Caco-2 (cell line): ENCODE measurements at regions not wholly inside any gene's neighbourhood (a gene's known extent, or its start where the extent isn't known, plus 50 kb on each side); places are given as distances from the start of the nearest gene placed in this dataset.
A peak's percentile ranks its signal among the peaks of the same experiment; 100 is the strongest.

Experiments used
- BruUV-seq: library from RNA; stranded (reverse); fragments of 400-500 nt; replicated peaks from 2 replicates; lab custom pipeline; 2021; lab: Mats Ljungman, UMichigan
- CTCF ChIA-PET: fragments of 300-600 bp; sonication (Branson Sonifier 250); formaldehyde crosslinking; loops from one replicate; lab custom pipeline; 2022; ENCODE audit warnings: antibody characterized with exemption; lab: Charles Lee
- POLR2A ChIA-PET: fragments of 300-600 bp; sonication (Branson Sonifier 250); formaldehyde crosslinking; loops from one replicate; lab custom pipeline; 2022; ENCODE audit warnings: antibody characterized with exemption; lab: Charles Lee
- DNase-seq, 2 experiments: peaks; one replicate each; pipeline versions ENCODE4 v3.0.0 to v3.0.0-alpha.2; 2020 to 2022
- H3K27me3 ChIP-seq: replicated peaks from 2 replicates; pipeline ENCODE4 v1.6.0; 2011; ENCODE audit warnings: low read length; ENCODE audit not compliant: control insufficient read depth, insufficient read depth
- H3K36me3 ChIP-seq: 2 replicates; pipeline ENCODE4 v1.5.1; 2011; ENCODE audit warnings: low read length; ENCODE audit not compliant: control insufficient read depth, insufficient read depth
- H3K4me1 ChIP-seq: fragments of 250-450 bp; sonication (Bioruptor Pico); 2 replicates; pipeline ENCODE4 v1.5.1; 2020; ENCODE audit warnings: mild to moderate bottlenecking
- H3K4me3 ChIP-seq: 2 replicates; pipeline ENCODE4 v1.5.1; 2011; ENCODE audit warnings: low read depth, mild to moderate bottlenecking, control low read depth, low read length
- H3K9me3 ChIP-seq: fragments of 250-450 bp; sonication (Bioruptor Pico); 2 replicates; pipeline ENCODE4 v1.5.1; 2020; ENCODE audit warnings: mild to moderate bottlenecking, moderate library complexity
- H3K27ac Mint-ChIP-seq: one replicate; pipeline ENCODE4 v1.8.0; 2022; ENCODE audit warnings: mixed read lengths; ENCODE audit not compliant: unreplicated experiment
- H3K27me3 Mint-ChIP-seq: one replicate; pipeline ENCODE4 v1.8.0; 2022; ENCODE audit warnings: mixed read lengths; ENCODE audit not compliant: insufficient read depth, unreplicated experiment
- H3K36me3 Mint-ChIP-seq: one replicate; pipeline ENCODE4 v1.8.0; 2022; ENCODE audit warnings: mild to moderate bottlenecking, mixed read lengths; ENCODE audit not compliant: insufficient read depth, unreplicated experiment
- H3K4me1 Mint-ChIP-seq: one replicate; pipeline ENCODE4 v1.8.0; 2022; ENCODE audit warnings: low read depth, mixed read lengths; ENCODE audit not compliant: unreplicated experiment
- H3K4me3 Mint-ChIP-seq: one replicate; pipeline ENCODE4 v1.8.0; 2022; ENCODE audit warnings: mild to moderate bottlenecking, moderate library complexity, mixed read lengths; ENCODE audit not compliant: unreplicated experiment
- H3K9me3 Mint-ChIP-seq: one replicate; pipeline ENCODE4 v1.8.0; 2022; ENCODE audit warnings: mixed read lengths; ENCODE audit not compliant: unreplicated experiment
- CTCF ChIP-seq, 2 experiments: fragments of 200-600 bp in 1 of 2; IDR thresholded peaks; 1 replicate in 1 of 2; 2 replicates in 1 of 2; pipeline versions ENCODE4 v1.5.1 to v1.8.0; 2011 to 2022; ENCODE audit warnings: antibody characterized with exemption in 1 of 2, control low read depth in 1 of 2, inconsistent platforms in 1 of 2, low read depth in 1 of 2, low read length in 1 of 2, mild to moderate bottlenecking in 1 of 2, moderate library complexity in 1 of 2; ENCODE audit not compliant: insufficient read depth in 1 of 2, severe bottlenecking in 1 of 2, unreplicated experiment in 1 of 2
- intact Hi-C: fragments of 100-400 bp; cut with micrococcal nuclease; formaldehyde crosslinking; loops from one replicate; pipeline ENCODE4 v1.10.0; 2022; ENCODE audit not compliant: unreplicated experiment

DNA sequence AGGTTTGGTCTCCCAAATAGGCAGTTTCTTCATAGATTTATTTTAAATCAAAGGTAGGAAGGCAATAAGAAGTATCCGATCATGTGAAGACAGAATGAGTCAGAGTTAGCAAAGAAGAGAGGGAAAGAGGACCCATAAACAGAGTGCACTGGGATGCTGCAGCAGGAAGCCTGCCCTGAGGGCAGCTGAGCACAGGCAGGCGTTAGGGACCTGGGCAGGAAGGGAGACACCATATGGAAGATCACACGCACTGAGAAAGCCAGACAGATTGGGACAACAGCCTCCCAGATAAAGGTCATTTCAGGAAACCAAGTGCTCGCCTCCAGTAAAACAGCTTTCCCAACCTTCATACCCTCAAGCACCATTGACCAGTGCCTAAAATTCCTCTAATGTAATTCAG is 598.0 kb downstream of the EFNB2 start:
- ChIA-PET CTCF (no interaction called here), POLR2A (no interaction called here)
- H3K9me3 Mint-ChIP-seq, result no peaks in the 10 kb centered on the region
- H3K27ac Mint-ChIP-seq, result no peak overlapping the region
- Histone ChIP-seq H3K36me3 (no peaks in the 10 kb centered on the region), H3K9me3 (no peaks in the 10 kb centered on the region), H3K4me1 (no peaks in the 10 kb centered on the region), H3K4me3 (no peak overlapping the region), H3K27me3 (no peaks in the 10 kb centered on the region)
- no peak for TF ChIP-seq CTCF (IDR thresholded peaks at IDR 0.05; ENCODE audit: insufficient read depth in 1 of 2, low read depth in 1 of 2, low read length in 1 of 2, severe bottlenecking in 1 of 2, unreplicated experiment in 1 of 2)
- peak; percentile 15 to 42 for DNase-seq
- no peaks in the 10 kb centered on the region for H3K4me1 Mint-ChIP-seq
- H3K27me3 Mint-ChIP-seq, result no peaks in the 10 kb centered on the region
- no peak overlapping the region for H3K4me3 Mint-ChIP-seq
- intact Hi-C loops, result no loop called here
- H3K36me3 Mint-ChIP-seq, result no peaks in the 10 kb centered on the region
- BruUV-seq, result no TSS peak

- no TSS peak for BruUV-seq
- intact Hi-C loops, result no loop called here
- H3K4me3 ChIP-seq, result no peak overlapping the region
- no peaks in the 10 kb centered on the region for H3K9me3 ChIP-seq
- Mint-ChIP-seq H3K27me3 (no peaks in the 10 kb centered on the region), H3K9me3 (no peaks in the 10 kb centered on the region), H3K4me1 (no peaks in the 10 kb centered on the region), H3K4me3 (no peak overlapping the region), H3K36me3 (no peaks in the 10 kb centered on the region), H3K27ac (no peak overlapping the region)
- TF ChIP-seq CTCF (IDR thresholded peaks at IDR 0.05; ENCODE audit: insufficient read depth in 1 of 2, low read depth in 1 of 2, low read length in 1 of 2, severe bottlenecking in 1 of 2, unreplicated experiment in 1 of 2), result no peak
- no peaks in the 10 kb centered on the region for H3K27me3 ChIP-seq
- H3K4me1 ChIP-seq, result no peaks in the 10 kb centered on the region
- no peaks in the 10 kb centered on the region for H3K36me3 ChIP-seq
- CTCF ChIA-PET, result no interaction called here
- POLR2A ChIA-PET, result no interaction called here
- DNase-seq, result no peak
Observed at GRCh38 chr13:105936816-105937215, 598.6 kb downstream of the EFNB2 start.

DNA sequence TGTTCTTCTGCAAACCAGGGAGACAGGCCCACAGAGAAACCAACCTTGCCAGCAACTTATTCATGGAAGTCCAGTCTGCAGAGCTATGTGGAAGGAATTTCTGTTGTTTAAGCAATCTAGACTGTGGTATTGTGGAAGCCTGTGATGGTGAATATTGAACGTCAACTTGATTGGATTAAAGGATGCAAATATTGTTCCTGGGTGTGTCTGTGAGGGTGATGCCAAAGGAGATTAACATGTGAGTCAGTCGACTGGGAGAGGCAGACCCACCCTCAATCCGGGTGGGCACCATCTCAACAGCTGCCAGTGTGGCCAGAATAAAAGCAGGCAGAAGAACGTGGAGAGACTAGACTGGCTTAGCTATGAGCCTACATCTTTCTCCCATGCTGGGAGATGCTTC is 606.0 kb downstream of the EFNB2 start:
- intact Hi-C loops, result no loop called here
- Histone ChIP-seq H3K4me1 (no peaks in the 10 kb centered on the region), H3K9me3 (no peaks in the 10 kb centered on the region), H3K36me3 (no peaks in the 10 kb centered on the region), H3K4me3 (no peak overlapping the region), H3K27me3 (no peaks in the 10 kb centered on the region)
- H3K27ac Mint-ChIP-seq, result no peak overlapping the region
- H3K27me3 Mint-ChIP-seq, result no peaks in the 10 kb centered on the region
- CTCF ChIA-PET, result no interaction called here
- H3K36me3 Mint-ChIP-seq, result no peaks in the 10 kb centered on the region
- H3K9me3 Mint-ChIP-seq, result no peaks in the 10 kb centered on the region
- peaks cover 6% of the 10 kb centered on the region for H3K4me1 Mint-ChIP-seq
- BruUV-seq, result no TSS peak
- no peak overlapping the region for H3K4me3 Mint-ChIP-seq
- no peak for TF ChIP-seq CTCF (IDR thresholded peaks at IDR 0.05; ENCODE audit: insufficient read depth in 1 of 2, low read depth in 1 of 2, low read length in 1 of 2, severe bottlenecking in 1 of 2, unreplicated experiment in 1 of 2)
- no peak for DNase-seq
- POLR2A ChIA-PET, result no interaction called here
